NCI-H524 (cell line): ENCODE measurements at regions not wholly inside any gene's neighbourhood (a gene's known extent, or its start where the extent isn't known, plus 50 kb on each side); places are given as distances from the start of the nearest gene placed in this dataset.
A peak's percentile ranks its signal among the peaks of the same experiment; 100 is the strongest.

ENCODE experiments used
- DNase-seq, 2 experiments: peaks; one replicate each; lab custom pipeline; 2025; lab: John Stamatoyannopoulos, UW

DNA sequence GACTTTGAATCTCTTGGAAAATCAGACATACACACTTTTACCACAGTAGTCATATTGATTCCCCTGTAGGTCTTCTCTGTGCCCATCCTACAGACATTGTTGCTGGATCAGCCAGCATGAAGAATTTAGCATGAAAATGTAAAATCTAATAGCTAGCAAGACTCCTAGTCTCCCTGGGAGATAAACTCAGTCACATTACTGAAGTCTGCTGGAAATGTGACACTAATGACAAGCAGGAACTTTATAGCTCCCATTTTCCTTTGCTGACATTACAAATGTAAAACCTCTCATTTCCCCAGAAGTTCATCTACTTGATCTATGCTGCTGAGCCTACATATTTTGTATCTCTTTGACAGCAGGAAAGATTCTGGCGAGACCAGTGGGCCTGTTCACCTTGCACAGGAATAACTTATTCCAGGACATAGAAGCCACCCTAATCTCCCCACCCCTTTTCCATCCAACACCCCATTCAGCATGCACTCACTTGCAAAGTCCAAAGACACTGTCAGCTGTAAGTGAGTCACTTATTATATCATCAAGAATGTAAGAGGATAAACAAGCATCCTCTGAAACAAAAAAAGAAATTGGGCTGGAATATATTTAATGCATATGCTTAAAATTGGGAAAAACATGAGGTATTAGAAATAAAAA, 648.3 kb upstream of the PKDCC start:
- no peak for DNase-seq

DNA sequence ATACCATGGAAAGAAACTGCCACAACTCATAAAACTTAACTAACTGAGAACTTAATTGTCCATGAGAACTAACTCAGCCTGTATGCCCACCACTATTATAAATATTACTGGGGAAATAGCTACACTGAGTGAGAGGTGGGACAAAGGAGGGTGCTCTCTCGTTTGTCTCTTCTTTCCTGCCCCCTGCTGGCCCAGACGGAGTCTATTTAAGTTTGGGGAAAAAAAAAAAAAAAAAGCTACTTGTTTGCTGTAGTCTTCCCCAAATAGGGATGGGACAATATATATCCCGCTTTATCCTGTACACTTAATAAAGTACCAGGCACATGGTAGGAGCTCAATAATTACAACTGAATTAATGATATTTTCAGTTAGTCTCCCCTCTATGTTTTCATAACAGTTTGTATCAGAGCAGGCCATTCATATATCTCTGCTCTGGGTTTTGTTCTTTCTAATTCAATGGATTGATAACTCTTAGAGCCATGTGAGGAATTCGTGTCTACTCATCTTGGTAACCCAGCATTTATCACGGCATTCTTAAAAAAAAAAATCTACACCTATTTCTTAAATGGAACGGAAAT, 647.6 kb upstream of the PKDCC start:
- peak; percentile 40 to 58 for DNase-seq

DNA sequence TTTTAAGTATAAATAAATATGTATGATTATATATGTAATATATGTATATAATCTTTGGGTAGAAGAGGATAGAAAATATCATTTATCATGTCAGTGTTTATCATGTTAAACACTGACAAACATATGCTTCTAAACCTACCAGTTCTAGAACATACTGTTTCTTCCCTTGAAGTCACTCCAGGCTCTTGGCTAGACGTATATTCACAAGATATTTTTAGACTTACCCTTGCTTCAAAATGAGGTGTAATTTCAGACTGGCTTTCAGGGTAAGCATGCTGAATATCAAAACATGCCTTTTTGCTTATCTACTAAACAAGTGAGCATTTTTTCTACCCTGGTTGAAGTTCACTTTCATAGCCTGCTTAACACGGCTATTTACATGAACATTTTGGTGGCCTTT, 642.4 kb upstream of the PKDCC start:
- DNase-seq, result no peak

DNA sequence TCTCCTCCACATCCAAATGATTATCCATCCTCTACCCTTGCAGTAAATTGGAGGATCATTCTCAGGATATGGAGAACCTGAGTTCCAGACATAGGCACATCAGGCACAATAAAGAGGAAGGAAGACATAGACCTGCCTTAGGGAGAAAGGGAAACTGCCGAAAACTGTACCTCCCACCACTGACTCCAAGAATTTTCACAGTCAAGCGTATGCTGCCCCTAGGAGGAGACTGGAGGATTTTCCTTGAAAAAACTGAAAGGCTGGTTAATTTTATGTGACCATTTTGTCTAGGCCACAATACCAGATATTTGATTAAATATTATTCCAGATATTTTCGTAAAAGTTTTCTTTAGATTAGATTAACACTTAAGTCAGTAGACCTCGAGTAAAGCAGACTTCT, 638.5 kb upstream of the PKDCC start:
- peak in 1 of 2 experiments; percentile 11 for DNase-seq

DNA sequence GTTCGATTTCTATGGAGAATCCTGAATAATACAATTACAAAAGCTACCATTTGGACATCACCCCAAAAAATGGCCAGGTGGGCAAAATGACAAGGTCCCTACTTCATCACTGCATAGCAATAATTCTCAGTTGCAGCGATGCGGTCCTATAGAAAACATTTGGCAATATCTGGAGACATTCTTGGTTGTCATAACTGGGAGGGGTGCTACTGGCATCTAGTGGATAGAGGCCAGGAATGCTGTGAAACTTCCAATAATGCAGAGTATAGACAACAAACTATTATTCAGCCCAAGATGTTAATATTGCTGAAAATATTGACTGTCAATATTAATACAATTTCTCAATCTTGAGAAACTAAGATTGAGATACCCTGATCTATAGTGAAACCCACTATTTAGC, 637.8 kb upstream of the PKDCC start:
- DNase-seq, result peak in 1 of 2 experiments; percentile 52

DNA sequence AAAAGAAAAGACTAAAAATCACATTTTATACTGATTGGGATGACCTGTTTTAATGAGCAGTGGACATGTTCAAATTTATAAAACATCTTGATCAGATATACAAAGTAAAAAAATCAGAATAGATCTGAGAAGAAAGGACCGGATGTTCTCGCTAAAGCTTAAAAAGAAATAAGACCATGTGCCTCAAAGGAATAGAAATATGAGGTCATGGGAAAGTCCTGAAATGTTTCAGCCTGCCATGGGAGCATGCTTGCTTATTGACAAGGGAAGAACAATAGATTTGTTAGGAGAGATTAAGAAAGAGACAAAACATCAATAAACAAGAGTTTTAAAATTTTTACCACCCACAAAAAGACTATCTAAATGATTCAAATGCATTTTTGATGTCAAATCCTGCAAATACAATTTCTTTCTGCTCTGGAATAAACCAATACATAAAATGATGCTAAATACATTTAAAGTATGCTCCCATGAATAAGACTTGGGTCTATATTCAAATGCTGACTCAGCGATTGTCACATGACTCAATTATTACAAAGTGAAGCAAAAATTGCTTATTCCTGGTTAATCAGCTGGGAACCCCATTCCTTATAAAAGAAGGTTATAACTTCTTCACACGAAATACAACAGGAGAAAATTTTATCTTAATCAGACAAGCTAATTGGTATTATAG, 633.9 kb upstream of the PKDCC start:
- no peak for DNase-seq

DNA sequence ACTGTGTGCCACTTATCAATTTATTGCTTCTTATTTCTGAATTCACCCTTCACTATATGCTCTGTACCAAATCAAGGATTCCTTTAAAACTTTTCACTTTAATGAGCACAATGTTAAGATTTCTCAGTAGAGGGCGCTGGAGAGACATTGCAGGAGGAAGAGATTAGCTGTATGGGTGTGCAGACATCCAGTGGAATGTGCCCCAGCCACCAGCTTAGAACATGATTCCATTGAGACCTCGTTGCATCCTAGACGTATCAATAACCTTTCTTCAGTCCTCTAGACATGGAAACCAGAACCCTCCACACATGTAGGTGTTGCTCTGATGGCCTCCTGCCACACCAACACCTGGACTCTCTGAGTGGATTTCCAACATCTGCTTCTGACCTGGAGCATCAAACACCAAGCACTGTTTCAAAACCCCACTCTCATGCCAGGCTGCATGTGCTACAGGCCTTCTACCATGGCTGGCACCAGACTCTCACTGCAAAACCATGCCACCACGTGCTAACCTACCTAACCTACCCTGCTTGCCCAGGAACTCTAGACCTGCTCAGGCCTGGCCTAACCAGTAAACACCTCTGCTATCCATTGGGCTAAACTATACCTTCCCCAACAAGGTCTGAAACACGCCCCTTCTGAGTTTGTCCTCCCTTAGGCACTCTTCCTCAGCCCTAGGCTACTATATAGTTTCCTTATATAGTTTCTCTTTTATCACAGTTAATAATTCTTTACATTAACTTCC, 633.2 kb upstream of the PKDCC start:
- peak; percentile 17 to 72 for DNase-seq

DNA sequence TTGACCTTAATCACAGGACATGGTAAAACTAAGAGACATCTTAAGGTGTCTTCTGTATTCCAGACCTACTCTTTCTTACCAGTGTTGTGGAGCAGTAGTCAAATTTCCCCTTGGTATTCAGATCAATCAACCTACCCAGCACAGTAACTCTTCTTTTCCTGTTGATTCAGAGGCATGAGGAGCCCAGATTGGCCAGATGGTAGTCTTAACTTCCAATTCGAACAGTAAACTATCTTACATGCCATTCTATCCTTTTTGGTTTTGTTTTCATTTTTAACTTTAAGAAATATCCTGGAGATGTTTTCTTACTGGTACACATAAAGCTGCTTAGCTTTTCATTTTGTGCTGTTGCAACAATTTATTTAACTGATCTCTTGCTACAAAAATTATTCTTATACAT, 630.3 kb upstream of the PKDCC start:
- DNase-seq, result no peak

DNA sequence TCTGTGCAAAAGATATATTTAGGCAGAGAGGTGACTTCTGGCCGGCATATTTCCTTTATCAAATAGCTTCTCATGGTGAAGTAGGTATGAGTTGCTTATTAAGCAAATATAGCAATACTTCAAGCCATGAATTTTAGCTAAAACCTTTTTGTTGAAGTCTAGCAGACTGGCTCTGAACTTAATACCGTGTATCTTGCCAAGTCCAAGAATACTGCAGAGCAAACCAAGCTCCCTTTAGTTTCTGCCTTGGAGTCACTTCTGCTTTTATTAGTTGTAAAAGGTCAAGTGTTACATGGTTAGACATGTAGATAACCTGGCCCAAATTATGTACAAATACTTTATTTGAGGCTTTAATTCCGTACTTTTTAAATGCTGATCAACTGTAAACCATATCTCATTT, 627.6 kb upstream of the PKDCC start:
- DNase-seq, result no peak

DNA sequence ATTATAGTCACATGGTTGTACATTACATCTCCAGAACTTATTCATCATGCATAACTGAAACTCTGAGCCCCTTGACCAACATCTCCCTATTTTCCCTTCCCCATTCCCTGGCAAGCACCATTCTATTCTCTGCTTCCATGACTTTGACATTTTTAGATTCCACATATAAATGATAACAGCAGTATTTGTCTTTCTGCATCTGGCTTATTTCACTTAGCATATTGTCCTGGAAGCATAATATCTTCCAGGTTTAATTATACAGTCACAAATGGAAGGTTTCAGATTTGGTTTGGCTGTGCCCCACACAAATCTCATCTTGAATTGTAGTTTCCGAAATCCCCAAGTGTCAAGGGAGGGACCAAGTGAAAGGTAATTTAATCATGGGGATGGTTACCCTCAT, 626.9 kb upstream of the PKDCC start:
- DNase-seq, result no peak

DNA sequence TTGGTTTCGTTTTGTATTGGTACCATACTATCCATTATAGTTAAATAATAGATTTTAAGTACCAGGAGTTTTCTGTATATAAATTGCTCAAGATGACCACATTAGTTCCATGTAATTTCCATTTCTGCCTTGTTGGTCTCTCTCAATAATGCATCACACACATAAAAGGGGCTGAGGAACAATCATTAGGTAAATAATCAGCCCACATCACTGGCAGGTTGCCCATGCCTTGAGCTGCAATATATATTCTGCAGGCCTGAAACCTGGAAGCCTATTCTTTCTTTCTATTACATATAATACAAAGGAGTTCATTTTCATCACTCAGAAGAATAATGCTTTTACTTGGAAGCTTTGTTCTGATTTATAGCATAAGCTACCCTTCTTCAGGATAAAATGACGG, 616.1 kb upstream of the PKDCC start:
- DNase-seq, result no peak

DNA sequence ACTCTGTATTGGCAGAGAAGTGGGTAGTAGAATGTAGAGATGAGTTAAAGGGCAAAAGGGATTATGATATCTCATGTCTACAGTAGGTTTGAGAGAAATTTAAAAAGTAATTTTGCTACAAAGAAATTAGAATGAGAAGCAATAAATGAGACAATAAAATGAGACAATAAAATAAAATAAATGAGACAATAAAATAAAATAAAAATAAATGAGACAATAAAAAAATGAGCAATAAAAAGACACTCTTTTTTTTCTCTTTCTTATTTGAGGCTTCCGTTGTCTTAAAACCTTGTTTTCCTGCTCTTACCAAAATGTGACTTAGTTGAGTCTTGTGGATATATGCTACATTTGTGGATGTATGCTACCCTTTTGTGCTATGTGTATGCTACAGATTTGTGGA, 615.4 kb upstream of the PKDCC start:
- DNase-seq, result no peak

DNA sequence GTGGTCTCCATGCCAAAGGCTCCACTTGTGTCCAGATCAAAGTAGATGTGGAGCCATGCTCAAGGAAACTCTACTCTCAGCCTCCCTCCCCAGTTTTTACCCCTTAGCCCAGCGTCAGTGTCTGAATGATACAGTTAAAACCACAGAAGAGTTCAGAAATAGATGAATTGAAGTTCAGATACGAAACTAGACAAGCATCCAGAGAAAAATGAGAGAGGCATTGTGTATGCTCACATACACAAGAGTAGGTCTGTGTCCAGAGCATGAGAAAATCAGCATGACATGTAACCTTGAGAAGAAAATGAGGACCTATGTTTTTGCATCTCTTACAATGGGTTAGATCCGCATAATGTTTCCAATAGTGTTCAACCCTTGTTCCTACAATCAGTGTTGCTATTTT, 612.8 kb upstream of the PKDCC start:
- no peak for DNase-seq

DNA sequence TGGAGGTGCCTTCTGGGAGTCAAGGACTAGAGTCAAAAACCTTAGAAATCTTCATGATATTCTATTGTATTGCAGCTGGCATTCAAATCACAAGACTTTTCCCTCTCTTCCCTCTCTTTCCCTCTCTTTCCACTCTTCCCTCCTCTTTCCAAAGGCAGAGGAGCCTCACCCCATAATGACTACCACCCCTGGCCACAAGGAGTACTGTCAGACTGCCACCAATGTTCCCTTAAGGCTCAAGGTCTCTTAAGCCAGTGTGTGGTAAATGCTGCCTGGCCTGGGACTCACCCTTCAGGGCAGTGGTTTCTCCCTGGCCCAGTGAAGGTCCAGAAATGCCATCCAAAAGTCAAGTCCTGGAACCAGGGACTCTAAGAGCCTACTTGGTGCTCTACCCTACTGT, 605.9 kb upstream of the PKDCC start:
- no peak for DNase-seq

DNA sequence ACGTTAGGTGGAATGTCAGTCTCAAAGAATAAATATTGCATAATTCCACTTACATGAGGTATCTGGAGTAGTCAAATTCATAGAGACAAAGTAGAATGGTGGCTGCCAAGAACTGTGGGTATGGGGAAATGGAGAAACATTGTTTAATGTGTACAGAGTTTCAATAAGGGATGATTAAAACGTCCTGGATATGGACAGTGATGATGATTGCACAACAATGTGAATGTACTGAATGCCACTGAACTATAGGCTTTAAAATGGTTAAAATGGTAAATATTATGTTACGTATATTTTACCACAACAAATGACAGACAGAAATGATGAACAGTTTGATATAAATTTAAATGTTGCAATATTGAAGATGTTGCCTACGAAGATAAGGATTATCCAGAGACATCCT, 602.0 kb upstream of the PKDCC start:
- DNase-seq, result no peak

DNA sequence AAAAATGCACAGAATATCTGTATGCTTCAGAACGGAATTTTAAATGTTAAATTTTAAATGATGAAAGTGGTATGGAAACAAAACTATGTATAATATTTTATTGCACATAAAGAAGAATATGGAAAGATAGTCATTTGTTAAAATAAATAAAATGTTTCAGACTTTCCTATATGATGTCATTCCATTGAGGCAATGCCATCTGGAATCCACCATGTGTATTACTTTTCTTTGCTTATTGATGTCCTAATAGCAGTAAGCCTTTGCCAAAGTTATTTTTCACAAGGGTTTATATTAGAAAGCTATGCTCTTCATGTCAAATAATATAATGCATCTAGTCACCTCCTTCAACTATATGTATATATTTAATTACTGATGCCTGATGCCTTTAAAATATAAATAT, 601.6 kb upstream of the PKDCC start:
- no peak for DNase-seq

DNA sequence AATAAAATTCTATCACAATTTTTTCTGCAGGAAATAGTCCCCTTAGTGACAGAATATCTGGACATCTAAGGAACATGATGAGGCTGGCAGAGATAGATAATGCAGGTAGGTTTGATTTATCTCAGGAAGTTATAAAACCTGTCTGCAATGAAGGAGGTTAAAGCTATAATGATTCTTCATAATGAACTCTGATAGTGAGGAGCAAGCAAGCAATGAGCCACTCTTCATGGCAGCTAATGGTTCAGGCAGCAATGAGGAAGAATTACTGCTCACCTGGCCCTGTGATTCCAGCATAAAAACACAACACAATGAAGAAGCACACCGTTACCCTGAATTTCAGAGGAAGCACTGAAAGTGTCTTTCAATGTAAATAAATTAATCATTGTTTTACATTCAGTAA, 599.6 kb upstream of the PKDCC start:
- DNase-seq, result no peak

DNA sequence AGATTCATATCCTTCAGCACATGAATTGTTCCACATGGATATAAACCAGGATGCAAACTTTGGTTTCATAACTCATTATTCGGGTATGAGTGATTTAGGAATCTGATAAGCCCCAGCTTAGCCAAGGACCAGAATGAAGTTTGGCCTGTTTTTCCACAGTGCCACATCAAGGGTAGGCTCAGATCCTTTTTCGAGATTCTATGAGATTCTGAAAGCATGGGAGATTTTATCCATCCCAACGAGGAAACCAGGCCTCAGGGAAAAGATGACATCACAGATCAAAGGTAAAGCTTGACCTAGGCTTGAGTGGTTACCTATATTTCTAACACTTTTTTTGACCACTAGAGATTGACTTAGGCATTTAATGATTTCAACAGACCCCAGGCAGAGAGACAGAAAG, 590.8 kb upstream of the PKDCC start:
- no peak for DNase-seq

DNA sequence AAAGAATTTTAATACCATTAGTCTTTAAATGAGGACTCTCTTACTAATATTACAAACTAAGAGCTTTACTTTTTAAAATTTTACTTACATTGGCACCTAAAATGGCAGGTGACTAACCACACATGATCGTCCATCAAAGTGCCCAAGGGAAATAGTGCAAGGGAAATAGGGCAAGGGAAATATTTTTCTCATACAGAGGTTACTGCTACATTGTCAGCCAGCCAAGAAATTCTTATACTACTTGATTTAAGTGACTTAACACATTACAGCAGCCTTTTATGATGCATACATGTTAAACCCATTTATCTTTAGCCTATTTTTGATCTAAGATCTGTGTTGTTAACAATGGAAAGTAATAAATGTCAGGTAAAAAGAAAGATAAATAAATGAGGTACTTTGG, 587.2 kb upstream of the PKDCC start:
- DNase-seq, result no peak

DNA sequence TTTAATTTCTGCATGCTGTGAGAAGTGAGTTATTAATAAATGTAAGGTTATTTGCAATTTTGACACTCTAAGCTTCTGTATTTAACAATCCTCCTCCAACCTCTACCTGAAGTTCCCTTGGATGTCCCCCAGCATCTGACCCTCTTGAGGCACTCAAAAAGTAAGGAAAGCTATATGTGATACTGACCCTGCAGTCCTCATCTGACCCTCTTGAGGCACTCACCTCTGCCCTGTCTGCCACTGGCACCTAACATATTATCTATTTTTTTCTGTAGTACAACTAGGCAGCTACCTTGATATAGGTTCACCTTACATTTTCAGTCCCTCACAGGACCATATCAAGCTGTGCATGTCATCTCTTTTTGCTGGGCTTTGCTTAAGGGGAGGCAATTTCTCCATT, 583.4 kb upstream of the PKDCC start:
- DNase-seq, result no peak

DNA sequence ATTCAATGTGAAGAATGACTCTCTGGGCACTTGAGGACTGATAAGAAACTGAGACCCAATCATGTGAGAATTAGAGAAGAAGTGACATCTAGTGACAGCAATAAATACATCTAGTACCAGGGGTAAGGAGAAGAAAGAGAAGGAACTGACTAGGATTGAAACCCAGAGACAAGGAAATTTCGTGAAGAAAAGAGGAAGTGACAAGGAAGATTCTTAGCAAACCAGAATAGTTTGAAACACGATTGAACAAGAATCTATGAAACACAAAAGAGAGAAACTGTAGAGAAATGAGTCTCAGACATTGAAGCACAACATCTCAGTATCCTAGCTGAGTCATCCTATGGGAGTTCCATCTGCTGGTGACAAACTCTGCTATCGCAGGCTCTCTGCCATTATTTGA, 571.9 kb upstream of the PKDCC start:
- DNase-seq, result no peak

DNA sequence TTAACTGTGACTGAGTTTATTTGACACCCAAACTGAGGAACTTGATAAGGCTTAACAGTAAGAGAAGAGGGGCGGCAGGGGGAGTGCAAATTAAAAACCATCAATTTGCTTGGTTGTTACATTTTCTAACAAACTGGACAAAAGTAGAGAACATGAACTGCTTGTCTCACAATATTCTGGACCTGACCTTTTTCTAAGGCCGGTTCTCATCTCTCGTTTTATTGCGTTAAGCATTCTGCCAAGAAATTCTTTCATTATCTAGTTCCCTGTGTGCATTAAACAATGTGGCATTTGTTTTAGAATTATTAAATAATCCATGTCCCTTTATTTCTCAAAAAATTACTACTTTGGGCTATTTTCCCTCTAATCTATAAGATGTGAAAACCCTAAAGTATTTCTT, 565.2 kb upstream of the PKDCC start:
- DNase-seq, result no peak

DNA sequence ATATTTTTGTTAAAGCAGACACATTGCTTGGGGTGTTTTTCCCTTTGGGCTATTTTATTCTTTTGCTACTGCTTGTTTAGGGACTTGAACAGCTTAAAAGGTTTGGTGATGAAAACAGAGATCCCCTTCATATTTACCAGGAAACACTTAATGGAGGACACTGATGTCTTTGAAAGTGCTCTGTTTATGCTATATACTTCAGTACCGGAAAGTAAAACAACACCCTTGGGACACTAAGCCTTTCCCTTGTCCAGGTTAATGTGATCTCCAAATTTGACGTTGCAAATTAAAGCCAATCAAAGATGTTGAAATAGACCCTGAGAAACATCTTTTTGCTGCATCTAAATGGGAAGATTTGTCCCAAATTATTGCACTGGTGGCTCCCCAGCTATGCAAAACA, 564.6 kb upstream of the PKDCC start:
- no peak for DNase-seq
